GM21529 (cell line): ENCODE measurements at regions not wholly inside any gene's neighbourhood (a gene's known extent, or its start where the extent isn't known, plus 50 kb on each side); places are given as distances from the start of the nearest gene placed in this dataset.
A peak's percentile ranks its signal among the peaks of the same experiment; 100 is the strongest.

Experiments used
- ATAC-seq: cut with Tn5 transposase; IDR thresholded peaks from one replicate; pipeline ENCODE4 v1.9.1; 2021; ENCODE audit not compliant: unreplicated experiment

DNA sequence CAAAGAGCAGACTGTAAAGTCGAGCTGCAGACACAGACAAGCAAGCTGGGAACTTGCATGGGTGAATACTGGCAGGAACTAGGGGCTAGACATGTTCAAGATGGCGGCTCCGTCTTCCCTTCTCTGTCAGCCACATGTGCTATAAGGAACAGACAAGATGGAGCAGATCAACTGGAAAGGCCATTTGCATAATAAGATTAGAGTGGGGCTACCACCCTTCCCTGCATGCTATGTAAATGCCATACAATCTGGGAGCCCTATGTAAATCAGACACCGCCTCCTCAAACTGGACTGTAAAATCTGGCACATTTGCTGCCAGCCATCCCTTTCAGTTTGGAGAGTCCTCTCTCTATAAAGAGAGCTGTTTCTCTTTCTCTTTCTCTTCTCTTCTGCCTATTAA lies 640.1 kb upstream of the CDH8 start:
- no peak for ATAC-seq

DNA sequence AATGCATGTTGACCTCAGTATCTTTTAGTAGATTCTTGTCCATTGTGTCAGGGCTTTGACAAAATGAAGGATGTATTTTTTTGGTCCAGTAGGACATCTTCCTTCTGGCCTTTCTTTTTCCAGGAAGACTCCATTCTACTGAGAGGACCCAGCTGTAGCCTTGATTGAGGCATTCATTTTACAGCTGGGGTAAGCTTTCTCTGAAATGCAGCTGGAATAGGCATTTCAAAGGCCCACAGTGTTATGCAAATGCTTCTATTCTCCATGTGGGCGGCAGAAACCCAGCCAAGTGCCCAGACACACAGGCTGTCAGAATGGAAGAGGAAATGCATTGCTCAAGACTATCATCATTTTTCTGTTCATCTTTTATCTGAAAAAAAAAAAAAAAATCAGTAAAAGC lies 629.0 kb upstream of the CDH8 start:
- no peak for ATAC-seq

DNA sequence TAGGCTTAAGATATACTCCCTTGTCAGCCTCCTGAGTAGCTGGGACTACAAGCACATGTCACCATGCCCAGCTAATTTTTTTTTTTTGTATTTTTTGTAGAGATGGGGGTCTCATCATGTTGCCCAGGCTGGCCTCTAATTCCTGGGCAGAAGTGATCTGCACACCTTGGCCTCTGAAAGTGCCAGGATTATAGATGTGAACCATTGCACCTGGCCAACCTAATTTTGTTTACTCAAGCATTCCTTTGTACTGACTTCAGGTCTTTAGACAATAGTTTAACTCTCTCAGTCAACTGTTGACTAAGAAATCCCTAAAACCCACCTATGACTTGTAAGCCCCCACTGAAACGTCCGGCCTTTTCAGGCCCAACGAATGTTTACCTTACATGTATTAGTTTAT lies 628.3 kb upstream of the CDH8 start:
- ATAC-seq, result no peak

DNA sequence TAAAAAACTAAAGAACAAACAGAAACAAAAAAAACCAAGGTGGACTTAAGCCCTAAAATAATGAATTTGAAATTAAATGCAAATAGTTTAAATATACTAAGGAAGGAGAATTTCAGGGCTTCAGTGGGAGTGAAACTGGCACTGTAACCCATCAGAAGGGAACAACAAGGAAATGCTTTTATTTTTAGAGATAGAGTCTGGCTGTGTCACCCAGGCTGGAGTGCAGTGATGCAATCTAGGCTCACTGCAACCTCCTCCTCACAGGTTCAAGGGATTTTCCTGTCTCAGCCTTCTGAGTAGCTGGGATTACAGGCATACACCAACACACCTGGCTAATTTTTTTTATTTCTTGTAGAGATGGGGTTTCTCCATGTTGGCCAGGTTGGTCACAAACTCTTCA lies 625.2 kb upstream of the CDH8 start:
- ATAC-seq, result no peak

GRCh38 chr16:62657116-62657515 lies 620.9 kb upstream of the CDH8 start:
- ATAC-seq, result no peak

DNA sequence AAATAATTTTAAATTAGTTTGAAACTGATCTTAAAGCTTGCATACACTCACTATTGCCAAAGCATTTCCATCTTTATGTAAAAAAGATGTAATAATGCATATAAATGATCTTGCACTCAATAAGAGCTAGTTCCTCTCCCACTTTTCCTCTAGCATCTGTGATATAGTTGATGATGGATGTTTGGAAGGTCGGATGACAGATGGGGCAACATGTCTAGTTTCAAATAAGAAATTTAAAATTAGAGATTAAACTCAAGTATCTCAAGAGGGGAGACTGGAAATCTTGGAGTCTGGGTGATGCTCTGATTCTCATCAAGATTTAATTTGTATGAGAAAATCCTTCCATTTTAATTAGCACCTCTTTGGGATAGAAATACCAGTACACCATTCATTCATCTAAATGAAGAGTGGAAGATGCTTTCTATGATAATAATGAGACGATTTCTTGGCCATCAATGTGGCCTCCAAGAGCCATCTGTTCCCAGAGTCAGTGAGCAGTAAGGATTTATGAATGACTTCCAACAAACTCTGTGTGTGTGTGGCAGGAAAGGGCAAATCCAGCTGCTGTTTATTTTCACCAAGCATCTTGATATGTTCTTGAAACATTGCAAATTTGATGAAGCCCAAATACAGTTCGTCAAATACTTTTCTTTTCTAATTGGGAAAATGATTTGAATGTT lies 616.3 kb upstream of the CDH8 start:
- ATAC-seq, result no peak

DNA sequence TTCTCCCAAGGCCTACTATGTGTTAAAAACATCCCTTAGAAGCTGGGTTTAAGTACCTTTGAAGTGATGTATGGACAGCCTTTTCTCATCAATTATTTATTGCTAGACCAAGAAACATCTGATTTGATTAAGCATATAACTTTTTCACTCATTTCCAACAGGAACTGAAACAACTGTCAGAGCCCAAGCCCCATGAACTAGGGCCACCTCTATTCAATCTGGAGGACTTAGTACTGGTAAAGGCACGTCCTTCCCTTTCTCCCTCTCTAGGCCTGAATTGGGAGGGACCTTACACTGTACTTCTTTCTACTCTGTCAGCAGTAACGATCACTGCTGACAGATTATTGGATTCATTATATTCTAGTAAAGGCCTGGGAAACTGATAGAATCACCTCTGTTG lies 612.0 kb upstream of the CDH8 start:
- no peak for ATAC-seq

DNA sequence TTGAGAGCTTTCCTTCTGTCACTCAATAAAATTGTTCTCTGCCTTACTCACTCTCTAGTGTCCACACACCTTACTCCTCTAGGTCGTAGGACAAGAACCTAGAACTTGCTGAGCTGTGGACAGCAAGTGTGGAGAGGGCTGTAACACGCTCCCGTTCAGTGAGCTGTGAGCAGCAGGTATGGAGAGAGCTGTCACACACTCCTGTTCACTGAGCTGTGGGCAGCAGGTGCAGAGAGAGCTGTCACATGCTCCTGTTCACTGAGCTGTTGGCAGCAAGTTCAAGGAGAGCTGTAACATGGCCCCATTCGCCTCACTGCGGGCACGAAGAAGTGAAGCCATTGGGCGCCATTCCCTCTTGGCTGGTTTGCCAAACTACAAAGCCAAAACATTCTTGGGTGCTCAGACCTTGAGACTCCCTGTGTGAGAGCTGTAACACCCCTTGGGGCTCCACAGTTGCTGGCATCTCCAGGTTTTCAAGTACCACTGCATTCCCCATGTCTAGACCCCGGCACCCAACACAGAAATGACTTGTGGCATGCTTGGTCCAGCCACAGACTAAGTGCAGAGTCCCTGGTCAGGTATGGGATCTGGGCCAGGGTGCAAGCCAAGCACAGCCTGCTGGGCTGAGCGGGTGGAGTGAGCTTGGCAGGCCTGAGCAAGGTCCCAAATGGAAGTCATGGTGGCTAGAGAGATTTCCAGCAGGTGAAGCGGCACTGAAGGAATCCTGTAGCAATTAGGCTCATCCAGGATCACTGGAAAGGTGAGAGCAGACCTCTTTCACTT lies 608.0 kb upstream of the CDH8 start:
- ATAC-seq, result no peak

DNA sequence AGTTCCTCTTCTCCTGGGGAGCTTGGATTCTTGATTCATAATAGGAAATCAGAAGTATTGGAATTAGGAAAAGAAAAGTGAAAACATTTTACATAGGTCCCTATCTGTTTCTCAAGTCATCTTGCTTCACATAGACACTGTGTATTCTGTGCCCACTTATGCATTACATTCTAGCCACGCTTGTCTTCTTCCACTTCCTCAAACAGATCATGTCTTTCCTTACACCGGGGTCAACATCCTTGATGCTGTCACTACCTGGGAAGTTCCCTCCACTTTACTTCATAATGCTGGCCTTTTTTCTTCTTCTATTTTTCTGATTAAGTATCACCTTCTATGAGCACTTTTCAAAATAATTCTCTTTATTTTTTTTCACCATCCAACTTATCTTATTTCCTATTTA lies 606.4 kb upstream of the CDH8 start:
- ATAC-seq, result no peak

GRCh38 chr16:62639890-62640289 lies 603.7 kb upstream of the CDH8 start:
- no peak for ATAC-seq

GRCh38 chr16:62638964-62639870 lies 603.0 kb upstream of the CDH8 start:
- ATAC-seq, result peak; percentile 72

- ATAC-seq, result no peak
Measured at GRCh38 chr16:62638324-62638911, 602.2 kb upstream of the CDH8 start.

DNA sequence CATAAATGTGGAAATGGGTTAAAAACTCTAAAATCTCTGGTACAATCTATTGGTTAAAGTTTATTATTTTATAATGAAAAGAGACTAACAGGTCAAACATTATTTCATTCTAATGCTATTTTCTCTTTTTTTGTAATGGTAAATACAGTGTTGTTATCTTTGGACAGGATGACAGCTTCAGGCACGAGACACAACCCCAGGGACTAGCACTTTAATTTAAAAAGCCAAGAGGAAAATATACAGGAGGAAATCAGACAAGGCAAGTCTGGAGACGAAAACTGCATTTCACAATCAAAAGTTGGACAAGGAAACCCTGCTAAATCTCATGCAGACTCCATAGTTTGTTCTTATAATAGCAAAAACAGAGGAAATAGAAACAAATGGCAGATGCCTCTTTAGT lies 589.1 kb upstream of the CDH8 start:
- no peak for ATAC-seq

- ATAC-seq, result no peak
Measured at GRCh38 chr16:62620275-62620674, 584.0 kb upstream of the CDH8 start.

DNA sequence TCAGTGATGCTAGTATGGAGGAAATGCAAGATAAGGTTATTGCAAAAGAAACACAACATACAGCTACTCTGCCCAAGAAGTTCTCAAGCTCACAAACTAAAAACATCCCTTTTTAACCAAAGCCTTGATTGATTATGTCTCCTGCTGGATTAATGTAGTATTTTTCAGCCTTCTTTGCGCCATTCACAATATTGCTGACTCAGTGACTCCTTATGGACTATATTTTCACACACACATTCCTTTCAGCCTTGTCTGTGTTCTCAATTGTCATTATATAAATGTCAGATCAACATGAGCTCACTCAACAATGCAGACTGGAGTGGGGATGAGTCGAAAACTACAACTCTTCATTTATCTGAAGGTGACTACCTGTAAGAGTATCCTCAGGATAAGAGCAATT lies 579.3 kb upstream of the CDH8 start:
- no peak for ATAC-seq

GRCh38 chr16:62610291-62610690 lies 574.1 kb upstream of the CDH8 start:
- no peak for ATAC-seq

DNA sequence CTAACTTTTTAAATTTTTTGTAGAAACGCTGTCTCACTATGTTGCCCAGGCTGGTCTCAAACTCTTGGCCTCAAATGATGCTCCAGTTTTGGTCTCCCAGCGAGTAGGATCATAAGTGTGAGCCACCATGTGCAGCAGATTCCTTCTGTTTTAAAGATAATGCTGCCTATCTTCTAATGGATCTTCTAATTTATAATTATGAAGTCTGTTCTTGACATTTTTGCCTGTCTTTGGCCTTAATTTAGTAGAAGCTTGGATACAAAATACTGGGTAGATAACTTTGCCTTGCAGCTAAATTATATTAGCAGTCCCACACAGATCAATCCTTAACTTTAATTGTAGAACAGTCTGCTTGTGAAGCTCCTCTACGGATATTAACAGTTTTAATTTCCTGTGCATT lies 566.6 kb upstream of the CDH8 start:
- no peak for ATAC-seq

DNA sequence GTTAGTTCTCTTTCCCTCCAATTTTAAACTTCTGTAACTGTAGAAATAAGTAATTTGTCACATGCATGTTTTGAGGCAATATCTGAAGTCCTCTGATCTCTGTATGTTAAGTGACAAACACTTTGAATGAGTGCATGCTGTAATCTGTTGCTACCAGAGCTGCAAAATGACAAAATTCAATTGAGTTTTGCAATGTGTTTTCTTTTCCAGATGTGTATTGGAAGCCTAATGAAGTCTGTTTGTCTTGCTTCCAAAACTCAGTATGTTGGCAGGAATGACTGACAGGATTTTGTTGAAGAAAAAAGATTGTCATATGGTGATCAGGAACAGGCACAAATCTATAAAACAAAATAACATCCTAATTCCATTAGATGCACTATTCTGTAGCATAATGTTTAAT lies 561.6 kb upstream of the CDH8 start:
- no peak for ATAC-seq

GRCh38 chr16:62596584-62596983 lies 560.3 kb upstream of the CDH8 start:
- no peak for ATAC-seq

DNA sequence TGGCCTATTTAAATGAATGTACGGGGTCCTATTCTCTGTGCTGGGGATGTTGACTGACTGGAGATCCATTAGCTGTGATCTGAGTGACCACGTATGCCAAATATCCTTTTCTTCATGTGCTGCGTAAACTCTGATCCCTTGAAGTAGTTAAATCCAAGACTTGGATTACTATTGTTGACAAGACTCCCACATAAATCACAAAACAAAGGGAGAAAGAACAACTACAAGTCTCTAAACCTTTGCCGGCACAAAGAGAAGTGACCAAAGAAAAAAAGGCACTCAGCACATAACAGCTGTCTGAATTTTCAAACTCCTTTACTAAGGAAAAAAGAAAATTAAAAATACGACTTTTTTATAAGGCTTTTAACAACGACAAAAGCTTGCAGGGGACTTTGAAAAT lies 559.9 kb upstream of the CDH8 start:
- ATAC-seq, result no peak

DNA sequence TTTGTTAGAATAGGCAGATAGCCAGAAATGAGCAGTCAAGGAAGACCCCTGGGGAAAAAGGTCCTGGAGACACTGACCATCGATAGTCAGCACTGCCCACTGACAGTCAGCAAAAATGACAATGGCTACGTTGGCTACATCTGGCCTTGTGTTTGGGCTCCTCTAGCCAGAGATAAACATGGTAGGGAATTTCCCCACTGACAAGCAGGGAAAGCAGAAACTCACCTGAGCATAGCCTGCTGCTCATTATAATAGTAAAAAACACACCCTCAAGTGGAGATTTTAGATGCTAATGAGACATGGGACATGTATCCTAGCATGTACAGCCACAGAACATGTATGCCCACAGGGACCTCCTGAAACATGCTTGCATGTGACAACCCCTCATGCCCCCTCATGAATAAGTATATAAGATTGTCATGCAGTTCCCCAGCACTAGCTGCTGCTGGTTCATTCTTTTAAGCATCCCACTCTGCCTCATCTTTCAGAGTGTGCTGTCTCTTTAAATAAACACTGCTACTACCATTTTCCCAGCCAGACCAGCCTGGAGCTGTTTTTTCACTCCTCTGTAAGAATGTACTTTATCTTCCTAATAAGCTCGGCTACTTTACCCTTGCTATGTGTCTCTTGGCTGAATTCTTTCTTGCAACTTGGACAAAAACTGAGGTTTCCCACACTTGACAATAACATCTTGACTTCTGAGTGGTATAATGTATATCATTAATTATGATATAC lies 550.1 kb upstream of the CDH8 start:
- ATAC-seq, result no peak
